BLaER1 treated with 17β-estradiol and CSF1 and Interleukin-3, amounts not matched to agents 10 nM and 100 nM (cell line): ENCODE measurements at regions not wholly inside any gene's neighbourhood (a gene's known extent, or its start where the extent isn't known, plus 50 kb on each side); places are given as distances from the start of the nearest gene placed in this dataset.
"Not testable (repeated sequence)": the region's sequence is repeated elsewhere in the genome, so short reads cannot be mapped to it uniquely, and the experiment has no call there.

Experiments used
- H3K27ac ChIP-seq, 11 experiments: shearing (Covaris generic); formaldehyde crosslinking; 2 replicates each; pipeline ENCODE4 v1.8.1; 2022
- H3K27me3 ChIP-seq, 11 experiments: shearing (Covaris generic); formaldehyde crosslinking; 2 replicates each; pipeline ENCODE4 v1.8.1; 2022
- H3K36me3 ChIP-seq, 11 experiments: shearing (Covaris generic); formaldehyde crosslinking; 2 replicates each; pipeline ENCODE4 v1.8.1; 2022
- H3K4me1 ChIP-seq, 10 experiments: shearing (Covaris generic); formaldehyde crosslinking; 2 replicates each; pipeline ENCODE4 v1.8.1; 2022
- H3K4me2 ChIP-seq, 11 experiments: shearing (Covaris generic); formaldehyde crosslinking; 2 replicates each; pipeline ENCODE4 v1.8.1; 2022
- H3K4me3 ChIP-seq, 10 experiments: shearing (Covaris generic); formaldehyde crosslinking; 2 replicates each; pipeline ENCODE4 v1.8.1; 2022
- H3K9ac ChIP-seq, 11 experiments: shearing (Covaris generic); formaldehyde crosslinking; 2 replicates each; pipeline ENCODE4 v1.8.1; 2022
- H3K9me3 ChIP-seq, 11 experiments: shearing (Covaris generic); formaldehyde crosslinking; replicated peaks in 1 of 11; 2 replicates each; pipeline ENCODE4 v1.8.1; 2022
- H4K20me1 ChIP-seq, 11 experiments: shearing (Covaris generic); formaldehyde crosslinking; 2 replicates each; pipeline ENCODE4 v1.8.1; 2022
- Cebpa-rat ChIP-seq, 11 experiments: shearing (Covaris generic); IDR thresholded peaks; 2 replicates each; pipeline ENCODE4 v1.8.1; 2022

- H3K4me2 ChIP-seq: no peak overlapping the region
- H3K36me3 ChIP-seq: no peaks in the 10 kb centered on the region
- no peak overlapping the region for H3K9ac ChIP-seq
- H3K9me3 ChIP-seq: no peaks in the 10 kb centered on the region
- H3K27ac ChIP-seq: no peak overlapping the region
- H3K27me3 ChIP-seq: no peaks in the 10 kb centered on the region
- TF ChIP-seq Cebpa-rat (IDR thresholded peaks at IDR 0.05): no peak
- no peak overlapping the region for H3K4me3 ChIP-seq
- H3K4me1 ChIP-seq: peaks cover 15 to 25% (median 21%) of the 10 kb centered on the region in 10 experiments
- H4K20me1 ChIP-seq: no peaks in the 10 kb centered on the region
Measured at GRCh38 chr1:221869779-221870178, 127.9 kb upstream of the DUSP10 start.

GRCh38 chr1:221868593-221869303, 126.9 kb upstream of the DUSP10 start:
- Histone ChIP-seq H3K4me2 (no peak overlapping the region), H3K27ac (no peak overlapping the region), H3K4me3 (no peak overlapping the region)

GRCh38 chr1:221867003-221867402, 125.1 kb upstream of the DUSP10 start:
- Histone ChIP-seq H3K27ac (no peak overlapping the region), H3K4me1 (peaks cover 0 to 11% (median 9%) of the 10 kb centered on the region in 10 experiments; a peak in 13 of 20 replicates), H3K9ac (no peak overlapping the region), H3K9me3 (no peaks in the 10 kb centered on the region), H3K27me3 (no peaks in the 10 kb centered on the region), H3K4me2 (no peak overlapping the region), H3K36me3 (no peaks in the 10 kb centered on the region), H3K4me3 (no peak overlapping the region), H4K20me1 (no peaks in the 10 kb centered on the region)
- TF ChIP-seq Cebpa-rat (IDR thresholded peaks at IDR 0.05): no peak

More at GRCh38 chr1:221868593-221869303, 126.9 kb upstream of the DUSP10 start:
- Histone ChIP-seq H3K4me1 (peaks cover 6 to 16% (median 13%) of the 10 kb centered on the region in 10 experiments), H4K20me1 (no peaks in the 10 kb centered on the region), H3K36me3 (no peaks in the 10 kb centered on the region), H3K27me3 (no peaks in the 10 kb centered on the region), H3K9ac (no peak overlapping the region), H3K9me3 (no peaks in the 10 kb centered on the region)
- TF ChIP-seq Cebpa-rat (IDR thresholded peaks at IDR 0.05): no peak

- no peaks in the 10 kb centered on the region for H3K27me3 ChIP-seq
- H3K4me1 ChIP-seq: peaks cover 0 to 11% (median 9%) of the 10 kb centered on the region in 10 experiments; a peak in 13 of 20 replicates
- no peak for TF ChIP-seq Cebpa-rat (IDR thresholded peaks at IDR 0.05)
- H3K9me3 ChIP-seq: no peaks in the 10 kb centered on the region
- no peaks in the 10 kb centered on the region for H3K36me3 ChIP-seq
- H3K4me2 ChIP-seq: no peak overlapping the region
- no peak overlapping the region for H3K9ac ChIP-seq
- H4K20me1 ChIP-seq: no peaks in the 10 kb centered on the region
- no peak overlapping the region for H3K4me3 ChIP-seq
- no peak overlapping the region for H3K27ac ChIP-seq
Measured at GRCh38 chr1:221865808-221866207, 123.9 kb upstream of the DUSP10 start.

- TF ChIP-seq Cebpa-rat (IDR thresholded peaks at IDR 0.05): no peak
- Histone ChIP-seq H3K9ac (no peak overlapping the region), H3K27ac (no peak overlapping the region)
Measured at GRCh38 chr1:221863635-221864034, 121.7 kb upstream of the DUSP10 start.

GRCh38 chr1:221862971-221863370, 121.1 kb upstream of the DUSP10 start:
- Histone ChIP-seq H4K20me1 (no peaks in the 10 kb centered on the region), H3K9ac (no peak overlapping the region), H3K36me3 (no peaks in the 10 kb centered on the region), H3K4me3 (no peak overlapping the region), H3K4me1 (peaks cover 0 to 11% (median 9%) of the 10 kb centered on the region in 10 experiments; a peak in 13 of 20 replicates), H3K27ac (no peak overlapping the region), H3K4me2 (peak overlapping the region in 7 of 11 experiments; percentile 30 to 58 (median 45); a peak in 12 of 22 replicates), H3K9me3 (no peaks in the 10 kb centered on the region), H3K27me3 (no peaks in the 10 kb centered on the region)
- TF ChIP-seq Cebpa-rat (IDR thresholded peaks at IDR 0.05): no peak

More at GRCh38 chr1:221863635-221864034, 121.7 kb upstream of the DUSP10 start:
- Histone ChIP-seq H3K36me3 (no peaks in the 10 kb centered on the region), H3K9me3 (no peaks in the 10 kb centered on the region), H3K4me1 (peaks cover 0 to 11% (median 9%) of the 10 kb centered on the region in 10 experiments; a peak in 13 of 20 replicates), H4K20me1 (no peaks in the 10 kb centered on the region), H3K27me3 (no peaks in the 10 kb centered on the region), H3K4me3 (no peak overlapping the region), H3K4me2 (peak overlapping the region in 7 of 11 experiments; percentile 30 to 58 (median 45); a peak in 12 of 22 replicates)

- no peak for TF ChIP-seq Cebpa-rat (IDR thresholded peaks at IDR 0.05)
- H3K27me3 ChIP-seq: no peaks in the 10 kb centered on the region
- no peaks in the 10 kb centered on the region for H4K20me1 ChIP-seq
- H3K36me3 ChIP-seq: no peaks in the 10 kb centered on the region
- no peak overlapping the region for H3K4me3 ChIP-seq
- no peak overlapping the region for H3K9ac ChIP-seq
- no peak overlapping the region for H3K4me2 ChIP-seq
- H3K27ac ChIP-seq: no peak overlapping the region
- no peaks in the 10 kb centered on the region for H3K9me3 ChIP-seq
- H3K4me1 ChIP-seq: peaks cover 0 to 11% (median 9%) of the 10 kb centered on the region in 10 experiments; a peak in 13 of 20 replicates
Measured at GRCh38 chr1:221858818-221859611, 117.1 kb upstream of the DUSP10 start.

- H3K9ac ChIP-seq, H3K36me3 ChIP-seq, H3K4me2 ChIP-seq, H4K20me1 ChIP-seq, H3K4me1 ChIP-seq, H3K27me3 ChIP-seq, H3K4me3 ChIP-seq, H3K9me3 ChIP-seq, H3K27ac ChIP-seq: not testable (repeated sequence)
Measured at GRCh38 chr1:221857094-221857444, 115.2 kb upstream of the DUSP10 start.

- no peaks in the 10 kb centered on the region for H3K4me1 ChIP-seq
- no peaks in the 10 kb centered on the region for H3K36me3 ChIP-seq
- no peaks in the 10 kb centered on the region for H4K20me1 ChIP-seq
- no peaks in the 10 kb centered on the region for H3K27me3 ChIP-seq
- TF ChIP-seq Cebpa-rat (IDR thresholded peaks at IDR 0.05): no peak
- H3K9ac ChIP-seq: no peak overlapping the region
- no peaks in the 10 kb centered on the region for H3K9me3 ChIP-seq
- no peak overlapping the region for H3K4me2 ChIP-seq
- no peak overlapping the region for H3K4me3 ChIP-seq
- no peak overlapping the region for H3K27ac ChIP-seq
Measured at GRCh38 chr1:221856228-221857093, 114.6 kb upstream of the DUSP10 start.
